Thoracic aorta (tissue), 2 donors: ENCODE measurements at regions not wholly inside any gene's neighbourhood (a gene's known extent, or its start where the extent isn't known, plus 50 kb on each side); places are given as distances from the start of the nearest gene placed in this dataset.

Experiments used
- ATAC-seq: fragments of 150-250 bp; one replicate; pipeline ENCODE4 v1.8.0; 2017; ENCODE audit warnings: low read depth; ENCODE audit not compliant: insufficient number of reproducible peaks, low FRiP score
- DNase-seq: peaks from one replicate; pipeline ENCODE4 v3.0.0-alpha.2; 2020; ENCODE audit warnings: low spot score
- H3K27ac ChIP-seq, 2 donors: fragments of 200-600 bp; sonication (generic); 1 replicate in 1 of 2; 2 replicates in 1 of 2; pipeline ENCODE4 v1.5.1; 2016; ENCODE audit warnings: mild to moderate bottlenecking in 2 of 2, moderate library complexity in 2 of 2
- H3K27me3 ChIP-seq: fragments of 200-600 bp; sonication (generic); replicated peaks from 2 replicates; pipeline ENCODE4 v1.6.0; 2016; ENCODE audit warnings: mild to moderate bottlenecking; ENCODE audit not compliant: insufficient read depth
- H3K36me3 ChIP-seq: fragments of 200-600 bp; sonication (generic); one replicate; pipeline ENCODE4 v1.5.1; 2016
- H3K4me1 ChIP-seq, 2 donors: fragments of 200-600 bp; sonication (generic); 1 replicate in 1 of 2; 2 replicates in 1 of 2; pipeline versions ENCODE4 v1.5.1 to v1.6.0; 2016; ENCODE audit warnings: low read depth in 2 of 2, mild to moderate bottlenecking in 1 of 2; ENCODE audit not compliant: control insufficient read depth in 1 of 2
- H3K4me3 ChIP-seq: fragments of 200-600 bp; sonication (generic); 2 replicates; pipeline ENCODE4 v1.5.1; 2016; ENCODE audit warnings: mild to moderate bottlenecking
- H3K9me3 ChIP-seq: fragments of 200-600 bp; sonication (generic); 2 replicates; pipeline ENCODE4 v1.5.1; 2016
- CTCF ChIP-seq: fragments of 200-600 bp; sonication (generic); IDR thresholded peaks from one replicate; pipeline ENCODE4 v1.5.1; 2019; ENCODE audit warnings: antibody characterized with exemption

- Histone ChIP-seq H3K4me1 (no peaks in the 10 kb centered on the region), H3K27me3 (no peaks in the 10 kb centered on the region), H3K27ac (no peak overlapping the region), H3K36me3 (no peaks in the 10 kb centered on the region), H3K4me3 (no peak overlapping the region), H3K9me3 (peaks cover 2% of the 10 kb centered on the region)
- no peak for ATAC-seq
- no peak for TF ChIP-seq CTCF
- no peak for DNase-seq
Measured at GRCh38 chr6:140182821-140183220, 808.4 kb upstream of the CITED2 start.

GRCh38 chr6:140181876-140182275 lies 807.4 kb upstream of the CITED2 start:
- Histone ChIP-seq H3K9me3 (no peaks in the 10 kb centered on the region), H3K4me1 (no peaks in the 10 kb centered on the region), H3K27me3 (no peaks in the 10 kb centered on the region), H3K36me3 (no peaks in the 10 kb centered on the region), H3K27ac (no peak overlapping the region), H3K4me3 (no peak overlapping the region)
- no peak for DNase-seq
- no peak for ATAC-seq
- TF ChIP-seq CTCF: no peak

GRCh38 chr6:140180306-140180705 lies 805.9 kb upstream of the CITED2 start:
- TF ChIP-seq CTCF: no peak
- H3K36me3 ChIP-seq: no peaks in the 10 kb centered on the region
- DNase-seq: no peak
- no peak overlapping the region for H3K4me3 ChIP-seq
- H3K4me1 ChIP-seq: no peaks in the 10 kb centered on the region
- H3K9me3 ChIP-seq: no peaks in the 10 kb centered on the region
- no peaks in the 10 kb centered on the region for H3K27me3 ChIP-seq
- no peak overlapping the region for H3K27ac ChIP-seq
- ATAC-seq: no peak

GRCh38 chr6:140178935-140179334 lies 804.5 kb upstream of the CITED2 start:
- no peaks in the 10 kb centered on the region for H3K36me3 ChIP-seq
- ATAC-seq (no peak), DNase-seq (no peak)
- no peaks in the 10 kb centered on the region for H3K9me3 ChIP-seq
- H3K4me1 ChIP-seq: no peaks in the 10 kb centered on the region
- no peak overlapping the region for H3K4me3 ChIP-seq
- TF ChIP-seq CTCF: no peak
- H3K27me3 ChIP-seq: no peaks in the 10 kb centered on the region
- H3K27ac ChIP-seq: no peak overlapping the region

- no peaks in the 10 kb centered on the region for H3K9me3 ChIP-seq
- DNase-seq (no peak), ATAC-seq (no peak)
- H3K4me3 ChIP-seq: no peak overlapping the region
- no peaks in the 10 kb centered on the region for H3K4me1 ChIP-seq
- no peak for TF ChIP-seq CTCF
- H3K27me3 ChIP-seq: no peaks in the 10 kb centered on the region
- H3K36me3 ChIP-seq: no peaks in the 10 kb centered on the region
- no peak overlapping the region for H3K27ac ChIP-seq
Measured at GRCh38 chr6:140178520-140178919, 804.1 kb upstream of the CITED2 start.
